T-cell (primary cell): ENCODE measurements at regions not wholly inside any gene's neighbourhood (a gene's known extent, or its start where the extent isn't known, plus 50 kb on each side); places are given as distances from the start of the nearest gene placed in this dataset.

ENCODE experiments used
- ATAC-seq, 4 experiments: fragments of 200-7000 bp in 3 of 4; fragments of 150-1000 bp in 1 of 4; cut with Tn5 transposase; replicated peaks in 1 of 4; 1 replicate in 3 of 4; 2 replicates in 1 of 4; pipeline ENCODE4 v1.10.0; 2021; ENCODE audit warnings: moderate library complexity in 3 of 4, mild to moderate bottlenecking in 2 of 4, moderate number of reproducible peaks in 1 of 4
- CTCF ChIA-PET, 2 donors: fragments of 300-600 bp; sonication (Branson Sonifier 250); formaldehyde crosslinking; loops; one replicate each; lab custom pipeline; 2022; ENCODE audit warnings: antibody characterized with exemption in 2 of 2; lab: Charles Lee
- POLR2A ChIA-PET, 2 donors: fragments of 300-600 bp; sonication (Branson Sonifier 250); formaldehyde crosslinking; loops; one replicate each; lab custom pipeline; 2022; ENCODE audit warnings: antibody characterized with exemption in 2 of 2; lab: Charles Lee
- DNase-seq, 35 experiments: peaks; one replicate each; pipeline versions ENCODE4 v3.0.0 to v3.0.0-alpha.2; 2013 to 2023
- H3K27ac ChIP-seq: one replicate; pipeline ENCODE4 v1.5.1; 2013; ENCODE audit warnings: low read length
- H3K27me3 ChIP-seq, 2 experiments: replicated peaks in 1 of 2; 1 replicate in 1 of 2; 2 replicates in 1 of 2; pipeline versions ENCODE4 v1.6.1 to v1.7.0; 2013; ENCODE audit warnings: low read length in 1 of 2, mixed read lengths in 1 of 2; ENCODE audit not compliant: control insufficient read depth in 2 of 2, insufficient read depth in 2 of 2; ENCODE audit errors: extremely low read depth in 1 of 2
- H3K36me3 ChIP-seq, 2 donors: 1 replicate in 1 of 2; 2 replicates in 1 of 2; pipeline versions ENCODE4 v1.6.1 to v1.7.0; 2013; ENCODE audit warnings: low read length in 1 of 2; ENCODE audit not compliant: control insufficient read depth in 2 of 2, insufficient read depth in 1 of 2; ENCODE audit errors: extremely low read depth in 1 of 2
- H3K4me1 ChIP-seq, 2 experiments: 1 replicate in 1 of 2; 2 replicates in 1 of 2; pipeline versions ENCODE4 v1.6.1 to v1.7.0; 2013; ENCODE audit warnings: low read length in 2 of 2, mixed read lengths in 1 of 2; ENCODE audit not compliant: insufficient read depth in 2 of 2, control insufficient read depth in 1 of 2; ENCODE audit errors: extremely low read depth in 1 of 2
- H3K4me3 ChIP-seq, 2 donors: 1 replicate in 1 of 2; 2 replicates in 1 of 2; pipeline versions ENCODE4 v1.5.1 to v1.7.0; 2013; ENCODE audit warnings: mild to moderate bottlenecking in 2 of 2, low read length in 1 of 2, moderate library complexity in 1 of 2; ENCODE audit not compliant: control insufficient read depth in 1 of 2; ENCODE audit errors: extremely low read depth in 1 of 2
- H3K9me3 ChIP-seq: 2 replicates; pipeline ENCODE4 v1.7.0; 2013
- H3K27ac Mint-ChIP-seq, 2 donors: one replicate each; pipeline ENCODE4 v1.8.0; 2020 to 2021; ENCODE audit warnings: mild to moderate bottlenecking in 2 of 2, mixed read lengths in 2 of 2
- H3K27me3 Mint-ChIP-seq, 2 donors: one replicate each; pipeline ENCODE4 v1.8.0; 2021 to 2022; ENCODE audit warnings: mixed read lengths in 2 of 2
- H3K36me3 Mint-ChIP-seq: one replicate; pipeline ENCODE4 v1.8.0; 2021; ENCODE audit warnings: mixed read lengths
- H3K4me1 Mint-ChIP-seq, 3 donors: one replicate each; pipeline ENCODE4 v1.8.0; 2020 to 2022; ENCODE audit warnings: mixed read lengths in 3 of 3, mild to moderate bottlenecking in 1 of 3
- H3K4me3 Mint-ChIP-seq, 3 donors: one replicate each; pipeline ENCODE4 v1.8.0; 2020 to 2022; ENCODE audit warnings: mild to moderate bottlenecking in 3 of 3, mixed read lengths in 3 of 3, moderate library complexity in 3 of 3
- H3K9me3 Mint-ChIP-seq, 3 donors: one replicate each; pipeline ENCODE4 v1.8.0; 2020 to 2022; ENCODE audit warnings: mixed read lengths in 3 of 3
- WGBS: methylation state at CpG from one replicate; pipeline ENCODE4 v1.1.5; 2013; ENCODE audit warnings: missing lambda C conversion rate; ENCODE audit not compliant: insufficient coverage; 5-methylcytosine and 5-hydroxymethylcytosine counted together

- Histone ChIP-seq H3K4me3 (peak overlapping the region in 1 of 2 donors; percentile 24), H3K9me3 (no peaks in the 10 kb centered on the region), H3K27ac (no peak overlapping the region), H3K36me3 (no peaks in the 10 kb centered on the region), H3K4me1 (no peaks in the 10 kb centered on the region), H3K27me3 (no peaks in the 10 kb centered on the region)
- DNase-seq (peak in 1 of 35 experiments; percentile 44), ATAC-seq (peak; percentile 61 to 74 (median 66))
- no peaks in the 10 kb centered on the region for H3K27me3 Mint-ChIP-seq
- H3K4me3 Mint-ChIP-seq, result peak overlapping the region; percentile 38 to 42 (median 40)
- H3K36me3 Mint-ChIP-seq, result no peaks in the 10 kb centered on the region
- peaks cover 7 to 24% (median 15%) of the 10 kb centered on the region in 3 donors for H3K4me1 Mint-ChIP-seq
- 90% methylated on average over 1 of the region's 7 CpGs for WGBS
- CTCF ChIA-PET, result interaction anchor here (0.6 to 2.2 kb wide), 8 partner anchors 34 to 432 kb away, joined by 3 to 6 read pairs (median 4); no protein-coding TSS in a partner anchor
- H3K27ac Mint-ChIP-seq, result peak overlapping the region in 1 of 2 donors; percentile 31
- H3K9me3 Mint-ChIP-seq, result peaks cover 0 to 9% (median 0%) of the 10 kb centered on the region in 3 donors
- POLR2A ChIA-PET, result no interaction called here
Observed at GRCh38 chr1:172778456-172779455, 119.9 kb downstream of the FASLG start.

- DNase-seq (no peak), ATAC-seq (no peak)
- Histone ChIP-seq H3K27ac (no peak overlapping the region), H3K27me3 (no peaks in the 10 kb centered on the region), H3K36me3 (no peaks in the 10 kb centered on the region), H3K9me3 (no peaks in the 10 kb centered on the region), H3K4me3 (no peak overlapping the region), H3K4me1 (no peaks in the 10 kb centered on the region)
- Mint-ChIP-seq H3K9me3 (peaks cover 0 to 10% (median 0%) of the 10 kb centered on the region in 3 donors), H3K27ac (no peak overlapping the region), H3K4me1 (peaks cover 7 to 24% (median 15%) of the 10 kb centered on the region in 3 donors), H3K27me3 (no peaks in the 10 kb centered on the region), H3K36me3 (no peaks in the 10 kb centered on the region), H3K4me3 (no peak overlapping the region)
- no CpG with 5 or more reads among the region's 3 CpGs for WGBS
- ChIA-PET POLR2A (no interaction called here), CTCF (interaction anchor here (0.6 to 2.2 kb wide), 4 partner anchors 34 to 431 kb away, joined by 3 to 6 read pairs (median 3); no protein-coding TSS in a partner anchor)
Observed at GRCh38 chr1:172779491-172779890, 120.6 kb downstream of the FASLG start.

- Histone ChIP-seq H3K27me3 (no peaks in the 10 kb centered on the region), H3K27ac (no peak overlapping the region), H3K9me3 (no peaks in the 10 kb centered on the region), H3K4me3 (no peak overlapping the region), H3K36me3 (no peaks in the 10 kb centered on the region), H3K4me1 (no peaks in the 10 kb centered on the region)
- H3K4me3 Mint-ChIP-seq, result no peak overlapping the region
- no peak for ATAC-seq
- H3K27ac Mint-ChIP-seq, result no peak overlapping the region
- CTCF ChIA-PET, result no interaction called here
- H3K27me3 Mint-ChIP-seq, result no peaks in the 10 kb centered on the region
- peaks cover 0 to 10% (median 0%) of the 10 kb centered on the region in 3 donors for H3K9me3 Mint-ChIP-seq
- H3K36me3 Mint-ChIP-seq, result no peaks in the 10 kb centered on the region
- H3K4me1 Mint-ChIP-seq, result peaks cover 7 to 24% (median 15%) of the 10 kb centered on the region in 3 donors
- POLR2A ChIA-PET, result no interaction called here
- DNase-seq, result no peak
- no CpG with 5 or more reads among the region's 4 CpGs for WGBS
Observed at GRCh38 chr1:172781513-172782140, 122.7 kb downstream of the FASLG start.

GRCh38 chr1:172789840-172790239 is 130.9 kb downstream of the FASLG start:
- Histone ChIP-seq H3K9me3 (no peaks in the 10 kb centered on the region), H3K4me3 (no peak overlapping the region), H3K27me3 (no peaks in the 10 kb centered on the region), H3K27ac (no peak overlapping the region), H3K36me3 (no peaks in the 10 kb centered on the region), H3K4me1 (no peaks in the 10 kb centered on the region)
- no peak for DNase-seq
- WGBS, result 92% methylated on average over 2 of the region's 2 CpGs
- Mint-ChIP-seq H3K9me3 (peaks cover 0 to 3% (median 0%) of the 10 kb centered on the region in 3 donors), H3K27me3 (no peaks in the 10 kb centered on the region), H3K4me1 (peaks cover 0 to 8% (median 0%) of the 10 kb centered on the region in 3 donors), H3K36me3 (no peaks in the 10 kb centered on the region), H3K4me3 (no peak overlapping the region), H3K27ac (no peak overlapping the region)
- ChIA-PET CTCF (no interaction called here), POLR2A (no interaction called here)
- ATAC-seq, result no peak

GRCh38 chr1:172790245-172790644 is 131.3 kb downstream of the FASLG start:
- peaks cover 0 to 3% (median 0%) of the 10 kb centered on the region in 3 donors for H3K9me3 Mint-ChIP-seq
- H3K27ac Mint-ChIP-seq, result no peak overlapping the region
- Histone ChIP-seq H3K4me1 (no peaks in the 10 kb centered on the region), H3K27ac (no peak overlapping the region), H3K9me3 (no peaks in the 10 kb centered on the region), H3K36me3 (no peaks in the 10 kb centered on the region), H3K27me3 (no peaks in the 10 kb centered on the region), H3K4me3 (no peak overlapping the region)
- no peak for DNase-seq
- ATAC-seq, result no peak
- H3K4me1 Mint-ChIP-seq, result peaks cover 0 to 8% (median 0%) of the 10 kb centered on the region in 3 donors
- H3K36me3 Mint-ChIP-seq, result no peaks in the 10 kb centered on the region
- ChIA-PET POLR2A (no interaction called here), CTCF (no interaction called here)
- no peaks in the 10 kb centered on the region for H3K27me3 Mint-ChIP-seq
- H3K4me3 Mint-ChIP-seq, result no peak overlapping the region
- no CpG with 5 or more reads among the region's 2 CpGs for WGBS

GRCh38 chr1:172793823-172794222 is 134.9 kb downstream of the FASLG start:
- Histone ChIP-seq H3K4me1 (no peaks in the 10 kb centered on the region), H3K27ac (no peak overlapping the region), H3K27me3 (no peaks in the 10 kb centered on the region), H3K4me3 (no peak overlapping the region), H3K9me3 (no peaks in the 10 kb centered on the region), H3K36me3 (no peaks in the 10 kb centered on the region)
- ChIA-PET CTCF (interaction anchor here in 1 of 2 donors (0.6 kb wide), 2 partner anchors 251 to 637 kb away, joined by 3 read pairs; no protein-coding TSS in a partner anchor), POLR2A (interaction anchor here (0.5 to 0.6 kb wide), 3 partner anchors 24 to 415 kb away, joined by 3 to 5 read pairs (median 3); no protein-coding TSS in a partner anchor)
- DNase-seq (no peak), ATAC-seq (no peak)
- peaks cover 0 to 3% (median 1%) of the 10 kb centered on the region in 3 donors for H3K9me3 Mint-ChIP-seq
- H3K4me3 Mint-ChIP-seq, result no peak overlapping the region
- H3K4me1 Mint-ChIP-seq, result peaks cover 0 to 8% (median 0%) of the 10 kb centered on the region in 3 donors
- H3K36me3 Mint-ChIP-seq, result no peaks in the 10 kb centered on the region
- no peaks in the 10 kb centered on the region for H3K27me3 Mint-ChIP-seq
- WGBS, result no CpG with 5 or more reads among the region's 3 CpGs
- no peak overlapping the region for H3K27ac Mint-ChIP-seq
